Suprapubic skin (tissue), 3 donors: ENCODE measurements at regions not wholly inside any gene's neighbourhood (a gene's known extent, or its start where the extent isn't known, plus 50 kb on each side); places are given as distances from the start of the nearest gene placed in this dataset.

Experiments
- CTCF ChIP-seq, 2 donors: fragments of 200-600 bp in 1 of 2; fragments of 450-650 bp in 1 of 2; sonication (generic) in 1 of 2; IDR thresholded peaks; one replicate each; pipeline ENCODE4 v1.5.1; 2016 to 2019; ENCODE audit warnings: antibody characterized with exemption in 2 of 2, mild to moderate bottlenecking in 1 of 2, moderate library complexity in 1 of 2
- POLR2AphosphoS5 ChIP-seq, 3 donors: sonication (generic); formaldehyde crosslinking; IDR thresholded peaks; one replicate each; pipeline ENCODE4 v1.6.1; 2017; ENCODE audit warnings: antibody characterized with exemption in 3 of 3

DNA sequence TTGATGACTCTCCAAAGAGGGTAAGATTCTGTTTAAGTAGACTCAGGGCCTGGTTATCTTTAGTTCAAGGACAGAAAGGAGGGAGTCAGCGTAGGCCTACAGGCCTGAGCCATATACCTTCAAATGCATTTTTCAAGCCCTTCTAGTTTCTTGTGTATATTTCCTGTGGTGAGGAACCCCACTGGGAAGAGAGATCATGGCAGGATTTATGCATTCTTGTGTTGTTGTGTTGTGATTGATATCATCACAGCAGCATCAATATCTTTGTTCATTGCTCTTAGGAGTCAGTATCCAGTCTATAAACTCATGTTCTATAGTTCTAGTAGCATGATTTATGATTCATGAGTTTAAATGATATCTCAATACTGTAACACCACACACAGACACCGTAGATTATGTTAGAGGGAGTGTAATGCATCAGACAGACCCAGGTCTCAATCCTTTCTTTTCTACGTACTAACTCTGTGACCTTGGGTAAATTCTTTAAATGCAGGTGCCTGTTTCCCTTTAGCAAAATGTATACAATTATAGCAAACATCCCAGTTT lies 427.5 kb downstream of the PDCD6IP start:
- TF ChIP-seq CTCF (IDR thresholded peaks at IDR 0.05): no peak
- no peak for TF ChIP-seq POLR2AphosphoS5 (IDR thresholded peaks at IDR 0.05)
